ENCODE measurements at regions not wholly inside any gene's neighbourhood (a gene's known extent, or its start where the extent isn't known, plus 50 kb on each side); places are given as distances from the start of the nearest gene placed in this dataset.
"Not testable (repeated sequence)": the region's sequence is repeated elsewhere in the genome, so short reads cannot be mapped to it uniquely, and the experiment has no call there.

DNA sequence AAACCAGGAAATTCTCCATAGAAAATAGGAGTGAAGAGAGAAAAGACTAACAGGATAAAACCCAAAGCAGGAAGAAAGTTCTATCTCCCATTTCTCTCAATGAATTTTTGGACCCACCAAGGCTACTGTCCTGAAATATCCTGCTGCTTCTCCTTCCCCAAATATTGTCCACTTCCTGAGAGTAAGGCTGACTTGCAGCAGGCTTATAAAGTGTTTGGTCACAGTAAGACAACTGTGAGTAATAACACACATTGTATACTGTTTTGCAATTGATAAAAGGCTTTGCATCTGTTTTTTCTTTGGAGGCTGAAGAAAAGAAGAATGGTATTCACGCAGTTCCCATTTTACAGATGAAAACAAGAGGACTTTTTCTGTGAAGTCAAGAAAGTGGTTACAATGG lies 52.8 kb downstream of the FOXD4L6 start:
- not testable (repeated sequence) for DNase-seq

DNA sequence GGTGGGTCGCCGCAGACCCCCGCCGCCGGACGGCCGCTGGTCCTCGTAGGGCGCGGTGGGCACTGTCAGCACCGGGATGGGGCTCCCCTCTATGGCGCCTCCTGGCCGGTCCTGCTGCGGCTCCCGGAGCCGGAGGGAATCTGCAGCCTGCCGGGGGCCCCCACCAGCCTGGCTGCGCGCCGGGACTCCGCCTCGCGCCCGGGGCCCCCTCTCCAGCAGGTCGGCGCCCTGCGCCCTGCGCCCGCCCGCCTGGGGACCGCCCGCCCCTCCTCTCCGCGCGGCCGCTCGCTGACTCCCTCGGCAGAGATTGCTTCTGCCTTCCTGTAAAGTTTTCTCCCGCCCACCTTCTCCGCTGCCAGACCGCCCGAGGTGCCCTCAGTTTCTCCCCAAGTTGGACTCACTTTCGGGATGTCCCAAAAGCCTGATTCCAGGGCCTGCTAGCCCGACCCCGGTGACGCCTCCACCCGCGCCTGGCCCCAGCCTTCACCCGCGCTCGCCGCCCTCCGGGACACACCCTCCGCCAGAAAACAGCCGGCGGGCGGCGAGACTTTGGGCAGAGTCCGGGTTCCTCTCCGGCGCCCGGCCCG lies 54.0 kb downstream of the FOXD4L6 start:
- DNase-seq = not testable (repeated sequence)

- DNase-seq = not testable (repeated sequence)
Observed at GRCh38 chr9:41073471-41074243, 54.8 kb downstream of the FOXD4L6 start.

DNA sequence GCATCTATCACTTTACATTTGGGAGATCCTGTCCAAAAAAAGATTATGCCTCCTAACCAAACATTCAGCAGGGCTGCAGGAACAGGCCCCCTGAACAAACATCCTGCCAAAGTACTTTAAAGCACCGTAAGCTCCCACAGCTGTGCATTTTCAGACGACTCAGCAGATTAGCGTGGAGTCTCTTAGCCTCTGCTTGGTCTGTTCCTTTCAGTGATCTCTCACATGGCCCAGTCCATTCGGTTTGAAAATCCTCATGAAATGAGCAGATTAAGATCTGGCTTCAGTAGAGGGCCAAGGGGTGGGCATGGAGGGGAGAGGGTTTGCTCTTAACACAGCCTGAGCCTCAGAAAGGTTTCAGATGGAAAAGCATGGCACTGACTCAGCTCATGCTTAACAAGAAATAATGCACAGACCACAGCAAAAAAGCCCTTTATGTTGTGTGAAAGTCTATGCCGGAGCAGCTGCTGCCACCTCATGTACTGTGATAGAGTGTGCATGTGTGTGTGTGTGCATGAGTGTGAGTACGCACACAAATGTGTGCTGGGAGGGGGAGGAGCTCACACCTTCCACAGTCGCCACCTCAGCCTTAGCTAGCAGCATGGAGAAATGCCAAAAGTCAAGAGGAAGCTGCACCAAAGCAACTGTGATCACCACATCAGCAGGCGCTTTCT lies 64.2 kb downstream of the FOXD4L6 start:
- DNase-seq = peak; percentile 54

DNA sequence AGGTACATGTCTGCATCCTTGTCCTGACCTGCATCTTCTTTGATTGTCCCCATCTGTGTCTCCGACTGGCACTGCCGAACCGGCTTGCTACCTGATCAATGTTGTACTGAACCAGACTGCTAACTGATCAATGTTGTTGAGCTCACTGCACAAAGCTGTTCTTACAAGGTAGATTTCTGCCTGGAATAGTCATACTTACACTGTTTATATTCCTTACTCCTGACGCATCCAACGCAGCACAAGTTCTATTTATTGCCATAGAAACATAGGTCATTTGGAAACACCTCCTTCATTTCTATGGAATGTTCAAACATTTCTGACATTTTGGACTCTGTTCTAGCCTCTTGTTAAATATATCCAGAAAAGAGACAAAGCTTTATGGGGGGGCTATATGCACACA lies 65.2 kb downstream of the FOXD4L6 start:
- not testable (repeated sequence) for DNase-seq

DNA sequence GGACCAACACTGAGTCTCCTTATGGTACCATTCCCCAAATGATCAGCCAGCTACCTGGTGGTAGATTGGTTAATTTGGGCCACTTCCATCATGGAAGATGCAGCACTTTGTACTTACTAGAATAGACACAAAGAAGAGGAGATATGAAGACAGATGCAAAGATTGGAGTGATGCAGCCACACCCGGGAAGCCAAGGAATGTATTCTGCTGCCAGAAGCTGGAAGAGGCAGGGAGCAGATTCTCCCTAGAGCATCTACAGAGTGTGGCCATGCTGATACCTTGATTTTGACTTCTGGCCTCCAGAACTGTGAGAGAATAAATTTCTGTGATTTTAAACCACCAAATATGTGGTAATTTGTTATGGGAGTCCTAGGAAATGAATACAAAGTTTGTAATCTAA lies 68.9 kb downstream of the FOXD4L6 start:
- not testable (repeated sequence) for DNase-seq

DNA sequence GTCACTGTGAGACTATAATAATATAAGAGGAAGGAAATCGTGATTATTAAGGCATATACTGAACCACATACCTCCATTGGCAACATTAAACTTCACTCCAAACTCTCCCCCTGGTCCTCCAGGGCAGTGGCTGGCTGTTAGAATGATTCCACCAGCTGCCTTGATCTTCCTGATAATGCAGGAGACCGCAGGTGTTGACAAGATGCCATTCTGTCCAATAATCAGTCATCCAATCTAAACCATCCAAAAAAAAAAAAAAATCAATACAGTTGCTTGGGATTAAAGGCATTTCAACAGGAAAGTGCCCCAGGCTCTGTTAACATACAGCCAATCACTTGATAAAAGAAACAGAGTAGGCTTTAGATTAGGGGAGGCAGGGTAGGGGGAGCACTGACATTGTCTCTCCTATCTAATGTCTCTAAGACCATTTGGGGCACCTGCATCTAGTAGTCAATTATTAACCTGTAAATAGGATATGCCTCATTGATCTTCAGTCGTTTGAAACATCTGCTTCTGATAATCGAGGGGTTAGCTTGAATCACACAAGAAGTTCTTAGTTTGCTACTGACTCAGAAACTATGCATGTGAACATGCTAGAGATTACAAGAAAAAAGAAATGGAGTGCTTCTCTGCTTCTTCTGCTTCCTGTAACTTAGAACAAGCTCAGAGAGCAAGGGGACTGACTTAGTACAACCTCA lies 74.7 kb downstream of the FOXD4L6 start:
- DNase-seq = not testable (repeated sequence)

- DNase-seq = not testable (repeated sequence)
Observed at GRCh38 chr9:41048672-41049071, 79.8 kb downstream of the FOXD4L6 start.

- DNase-seq = not testable (repeated sequence)
Observed at GRCh38 chr9:41047792-41048191, 80.7 kb downstream of the FOXD4L6 start.

DNA sequence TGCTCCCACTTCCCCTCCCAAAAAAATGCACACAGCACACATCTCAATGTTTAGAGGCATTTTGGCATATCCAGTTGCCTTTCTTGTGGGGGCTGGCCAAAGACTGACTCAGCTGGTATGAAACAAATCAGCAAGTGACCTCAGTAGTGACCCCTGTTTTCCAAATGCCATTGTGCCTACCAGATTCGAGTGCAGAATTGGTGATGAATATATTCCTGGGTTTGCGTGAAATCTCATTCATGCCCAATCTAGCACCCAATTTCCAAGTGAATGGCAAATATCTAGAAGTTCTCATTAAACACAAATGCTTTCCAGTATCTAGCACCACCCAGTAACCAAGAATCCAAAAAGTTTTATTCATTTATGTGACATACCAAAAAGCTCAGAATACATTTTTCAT lies 83.6 kb downstream of the FOXD4L6 start:
- not testable (repeated sequence) for DNase-seq

DNA sequence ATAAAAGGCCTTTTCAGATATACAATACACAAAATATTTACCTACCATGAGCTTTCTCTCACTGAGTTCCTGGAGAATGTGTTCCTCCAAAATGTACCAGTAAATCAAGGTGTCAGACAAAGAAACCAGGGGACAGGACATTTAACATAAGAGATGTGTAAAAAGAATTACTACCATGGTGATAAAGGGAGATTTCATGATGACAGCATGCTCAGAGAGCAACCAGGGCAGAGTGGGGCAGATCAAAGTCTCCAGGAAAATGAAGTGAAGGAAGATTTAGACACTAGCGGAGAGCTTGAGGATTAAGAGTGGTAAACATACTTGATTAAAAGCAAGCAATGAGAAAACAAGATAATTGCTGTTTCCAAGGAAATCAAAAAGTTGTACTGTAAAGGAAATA lies 85.0 kb downstream of the FOXD4L6 start:
- DNase-seq = not testable (repeated sequence)

- DNase-seq = not testable (repeated sequence)
Observed at GRCh38 chr9:41042111-41042510, 86.4 kb downstream of the FOXD4L6 start.

- not testable (repeated sequence) for DNase-seq
Observed at GRCh38 chr9:41040705-41041342, 87.7 kb downstream of the FOXD4L6 start.

DNA sequence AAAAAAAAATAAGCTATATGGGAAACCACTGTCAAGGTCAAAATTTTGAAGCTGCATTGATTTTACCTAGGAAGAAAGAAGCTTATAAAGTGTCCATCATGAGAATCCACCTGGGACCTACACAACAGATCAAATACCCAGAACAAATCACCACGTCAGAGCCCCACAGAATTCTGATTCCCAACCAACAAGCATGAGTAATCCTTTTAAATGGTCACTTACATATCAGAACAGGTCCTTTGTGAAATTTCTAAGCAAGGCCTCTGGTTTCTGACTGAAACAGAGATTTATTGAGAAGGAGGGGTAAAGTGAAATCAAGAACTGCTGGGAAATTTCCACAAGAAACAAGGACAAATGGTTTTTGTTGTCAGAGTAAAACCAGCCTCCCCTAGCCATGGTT lies 93.2 kb downstream of the FOXD4L6 start:
- DNase-seq = not testable (repeated sequence)

DNA sequence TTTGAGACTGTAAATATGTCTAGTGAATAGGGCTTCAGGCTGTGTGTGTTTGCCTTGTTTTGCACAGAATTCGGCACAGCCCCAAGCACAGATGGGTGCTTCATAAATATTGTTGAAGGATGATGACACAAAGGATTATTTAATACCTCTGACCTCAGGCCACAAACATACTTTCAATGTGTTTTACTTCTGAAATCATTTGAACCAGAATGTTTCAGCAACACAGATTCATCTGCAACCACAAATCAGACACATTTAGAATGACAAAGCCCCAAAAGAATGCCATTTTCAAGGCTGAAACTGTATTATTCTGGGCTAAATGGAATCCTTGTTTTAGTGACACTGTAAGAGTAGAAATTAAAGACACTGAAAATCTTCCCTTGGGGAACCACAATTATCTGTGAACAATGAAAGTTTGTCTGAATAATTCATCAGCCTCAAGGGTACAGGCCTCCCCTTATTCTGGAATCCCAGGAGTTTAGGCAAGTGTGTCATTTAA lies 93.7 kb downstream of the FOXD4L6 start:
- not testable (repeated sequence) for DNase-seq

GRCh38 chr9:41033877-41034276 lies 94.6 kb downstream of the FOXD4L6 start:
- not testable (repeated sequence) for DNase-seq

DNA sequence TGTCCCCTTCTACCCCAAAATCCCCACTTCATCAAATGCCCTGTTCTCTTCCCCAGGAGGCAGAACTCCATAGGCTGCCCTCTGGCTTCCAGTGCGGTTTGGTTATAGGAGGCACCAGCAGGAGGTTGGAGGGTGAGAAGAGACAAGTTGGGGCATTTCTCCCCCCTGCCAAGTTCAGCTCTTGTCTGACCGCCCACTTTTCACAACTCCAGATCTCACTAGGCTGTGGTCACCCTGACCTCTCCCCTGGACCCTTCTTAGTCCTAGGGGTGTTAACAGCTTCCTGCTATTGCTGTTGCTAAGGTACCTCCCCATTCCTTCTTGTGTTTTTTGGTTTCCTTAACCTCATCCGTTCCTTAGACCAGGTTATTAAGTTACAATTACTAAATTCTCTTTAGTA lies 95.1 kb downstream of the FOXD4L6 start:
- not testable (repeated sequence) for DNase-seq

DNA sequence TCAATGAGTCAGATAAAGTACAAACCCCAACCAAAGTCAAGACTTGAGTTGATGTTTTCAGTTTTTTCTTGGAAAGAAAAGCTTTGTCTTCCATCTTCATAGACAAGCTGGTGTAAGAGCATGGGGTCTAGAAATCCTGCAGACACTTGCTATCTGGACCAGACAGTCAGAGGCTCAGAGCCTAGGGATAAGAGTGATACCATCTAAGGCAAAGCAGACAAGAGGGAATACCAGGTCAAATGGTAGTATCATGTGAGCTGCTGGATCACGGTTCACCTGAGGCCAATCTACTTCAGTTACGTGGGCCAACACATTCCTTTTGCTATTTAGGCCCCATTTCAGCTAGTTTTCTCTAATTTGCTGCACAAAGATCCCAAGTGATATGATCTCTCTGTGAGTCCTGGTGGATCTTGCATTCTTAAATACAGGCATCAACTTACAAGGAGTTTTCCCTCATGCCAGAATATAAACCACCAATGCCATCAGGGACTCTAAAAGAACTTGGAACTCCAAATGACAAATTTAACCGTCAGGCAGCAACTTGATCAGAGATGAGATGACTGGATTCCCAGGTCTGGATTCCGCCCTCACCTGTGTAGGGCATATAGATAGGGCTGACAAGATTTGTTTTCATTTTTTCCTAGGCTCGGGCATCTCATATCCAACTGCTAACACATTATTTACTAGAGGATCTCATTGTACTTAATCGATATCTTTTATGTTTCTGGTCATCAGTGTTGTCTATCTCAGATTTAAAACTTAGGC lies 101.4 kb downstream of the FOXD4L6 start:
- DNase-seq = not testable (repeated sequence)

GRCh38 chr9:41022365-41022764 lies 106.1 kb downstream of the FOXD4L6 start:
- not testable (repeated sequence) for DNase-seq

DNA sequence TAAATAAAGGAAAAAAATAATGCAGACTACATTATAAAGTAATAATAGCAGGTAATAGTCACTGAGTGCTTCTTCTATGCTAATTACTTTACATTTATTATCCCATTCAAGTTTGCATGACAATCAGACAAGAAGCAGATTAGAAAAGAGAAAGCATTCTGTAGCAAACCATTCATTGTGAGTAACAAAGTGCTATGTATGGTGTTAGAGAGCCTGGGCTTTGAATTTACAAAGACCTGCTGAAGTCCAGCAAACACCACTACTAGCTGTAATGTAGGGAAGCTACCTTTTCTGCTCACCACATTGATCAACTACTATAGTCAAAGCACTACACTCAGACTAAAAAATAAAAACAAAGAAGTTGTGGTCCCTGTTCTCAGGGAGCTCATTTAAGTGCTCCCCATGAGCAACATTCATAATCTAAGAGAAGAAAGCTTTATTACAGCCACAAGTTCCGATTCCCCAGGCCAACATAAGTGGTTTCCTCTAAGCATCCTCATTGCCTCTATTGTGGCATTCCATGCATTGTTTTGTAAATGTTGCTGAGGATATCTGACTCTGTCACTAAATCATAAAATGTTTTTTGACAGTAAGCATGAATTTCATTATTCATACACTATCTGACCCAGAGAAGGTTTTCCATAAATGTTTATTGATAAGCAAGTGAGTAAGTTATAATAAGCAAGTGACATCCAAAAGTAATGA lies 108.5 kb downstream of the FOXD4L6 start:
- DNase-seq = not testable (repeated sequence)

DNA sequence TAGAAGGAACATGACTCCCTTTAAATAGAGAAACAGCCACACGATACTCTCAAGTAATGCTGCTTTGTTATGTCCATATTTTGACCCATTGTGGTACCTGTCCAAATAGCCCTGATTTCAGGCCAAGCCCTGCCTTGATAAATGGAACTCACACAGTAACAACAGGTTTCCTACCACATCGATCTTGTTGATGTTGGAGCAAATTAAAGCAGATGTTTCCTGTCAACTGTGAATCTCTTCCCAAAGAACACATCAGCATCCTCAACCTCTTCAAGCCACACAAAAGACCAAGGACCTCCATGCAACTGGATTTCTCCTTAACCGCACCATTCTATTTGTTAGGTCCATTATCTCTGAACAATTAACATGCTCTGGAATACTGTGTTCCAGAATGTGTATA lies 109.5 kb downstream of the FOXD4L6 start:
- not testable (repeated sequence) for DNase-seq
